ENCODE measurements at regions not wholly inside any gene's neighbourhood (a gene's known extent, or its start where the extent isn't known, plus 50 kb on each side); places are given as distances from the start of the nearest gene placed in this dataset.

DNA sequence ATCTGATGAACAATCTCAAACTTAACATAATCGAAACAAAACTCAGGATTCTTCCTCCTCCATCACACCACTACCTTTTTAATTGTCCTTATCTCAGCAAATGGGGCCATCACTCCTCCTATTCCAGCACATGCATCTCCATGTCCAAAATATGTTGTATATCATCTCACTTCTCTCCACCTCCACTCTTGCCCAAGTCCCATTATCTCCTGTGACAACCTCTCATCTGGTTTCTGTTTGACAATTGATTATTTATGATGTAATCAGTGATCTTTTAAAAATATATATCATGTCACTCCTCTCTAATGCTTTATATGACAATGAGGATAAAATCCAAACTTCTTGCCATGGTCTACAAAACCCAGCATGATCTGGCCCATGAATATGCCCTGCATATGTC, 200.8 kb upstream of the HMGA2 start:
- DNase-seq (ENCODE audit: low spot score): no peak

DNA sequence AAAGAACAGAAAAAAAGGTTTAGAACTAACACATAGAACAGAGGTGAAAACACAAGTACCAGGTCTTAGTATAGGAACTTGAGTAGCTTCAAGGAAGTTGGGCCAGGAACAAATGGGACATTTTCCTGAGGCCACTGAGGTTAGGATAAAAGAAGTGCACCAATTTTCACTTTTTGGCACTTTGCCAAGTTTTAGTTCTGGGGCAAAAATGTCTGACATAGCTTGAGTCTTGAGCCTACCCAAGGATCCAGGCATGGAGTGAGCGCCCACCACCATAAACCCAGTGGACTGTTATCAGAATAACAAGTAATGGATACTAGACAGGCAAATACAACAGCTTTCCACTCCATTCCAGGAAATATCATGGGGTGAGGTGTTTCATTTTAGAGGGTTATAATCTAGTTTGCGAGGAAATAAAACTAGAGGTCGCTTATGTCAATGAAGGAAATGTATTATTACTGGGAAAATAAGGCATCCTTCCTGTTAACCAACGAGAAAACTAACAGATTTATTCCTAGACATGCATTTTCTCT, 199.7 kb upstream of the HMGA2 start:
- DNase-seq (ENCODE audit: low spot score): no peak

- no peak for DNase-seq (ENCODE audit: low spot score)
Observed at GRCh38 chr12:65628061-65628460, 196.2 kb upstream of the HMGA2 start.

GRCh38 chr12:65630555-65630954, 193.7 kb upstream of the HMGA2 start:
- DNase-seq (ENCODE audit: low spot score): no peak

DNA sequence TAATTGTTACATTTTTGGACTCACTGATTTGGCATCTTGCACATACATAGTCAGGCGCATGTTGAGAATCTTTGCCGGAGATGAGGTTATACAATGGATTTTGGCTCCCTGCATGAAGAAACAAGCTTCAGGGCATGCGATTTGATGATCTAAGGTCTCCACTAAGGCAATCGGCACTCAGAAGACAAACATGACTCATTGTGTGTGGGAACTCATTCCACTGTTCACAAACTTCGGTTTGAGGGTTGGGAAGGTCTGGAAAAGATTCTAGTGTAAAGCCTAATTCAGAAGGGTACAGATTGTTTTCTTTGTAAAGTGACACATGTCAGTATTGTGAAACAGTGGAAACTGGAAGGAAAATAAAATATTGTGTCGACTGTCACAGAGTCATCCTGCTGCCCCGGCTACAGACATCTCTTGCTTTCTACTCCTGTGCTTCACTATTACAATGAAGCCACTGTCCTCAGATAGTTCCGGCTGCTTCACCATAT, 192.6 kb upstream of the HMGA2 start:
- no peak for DNase-seq (ENCODE audit: low spot score)

GRCh38 chr12:65632131-65632855, 192.0 kb upstream of the HMGA2 start:
- no peak for DNase-seq (ENCODE audit: low spot score)

DNA sequence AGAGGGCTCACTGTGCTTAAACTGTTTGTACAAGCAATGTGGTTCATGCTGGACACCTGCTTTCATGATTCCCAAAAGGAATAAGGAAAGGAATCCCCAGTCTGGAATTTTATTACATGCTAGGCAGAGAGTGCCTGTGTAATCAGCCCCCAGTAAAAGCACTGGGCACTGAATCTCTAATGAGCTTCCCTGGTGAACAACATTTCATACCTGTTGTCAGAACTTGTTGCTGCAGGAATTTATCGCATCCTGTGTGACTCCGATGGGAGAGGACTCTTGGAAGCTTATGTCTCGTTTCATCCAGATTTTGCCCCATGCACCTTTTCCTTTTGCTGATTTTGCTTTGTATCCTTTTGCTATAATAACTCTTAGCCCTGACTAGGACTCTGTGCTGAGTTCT, 190.2 kb upstream of the HMGA2 start:
- no peak for DNase-seq (ENCODE audit: low spot score)

- no peak for DNase-seq (ENCODE audit: low spot score)
Observed at GRCh38 chr12:65634626-65635331, 189.5 kb upstream of the HMGA2 start.

GRCh38 chr12:65636436-65636835, 187.8 kb upstream of the HMGA2 start:
- no peak for DNase-seq (ENCODE audit: low spot score)

- no peak for DNase-seq (ENCODE audit: low spot score)
Observed at GRCh38 chr12:65637150-65637549, 187.1 kb upstream of the HMGA2 start.

- no peak for DNase-seq (ENCODE audit: low spot score)
Observed at GRCh38 chr12:65637774-65638173, 186.5 kb upstream of the HMGA2 start.

GRCh38 chr12:65638324-65638723, 186.0 kb upstream of the HMGA2 start:
- DNase-seq (ENCODE audit: low spot score): no peak

DNA sequence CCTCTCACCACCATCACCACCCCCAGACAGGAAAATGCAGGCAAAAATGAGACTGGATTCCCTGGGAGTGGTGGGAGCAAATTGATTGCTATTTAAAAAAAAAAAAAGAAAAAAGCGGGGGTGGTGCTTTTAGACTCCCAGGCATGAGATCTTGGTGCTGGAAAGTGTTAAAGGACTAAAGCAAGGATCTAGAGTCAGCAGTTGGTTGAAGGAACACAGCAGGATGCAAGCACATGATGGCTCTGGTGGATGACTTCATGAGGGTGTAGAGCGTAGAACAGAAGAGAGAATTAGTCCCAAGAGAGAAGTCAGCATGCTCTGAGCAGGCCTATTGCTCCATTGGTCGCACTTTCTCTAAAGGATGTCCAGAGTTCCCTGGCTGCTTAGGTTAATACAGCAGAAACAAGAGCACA, 183.8 kb upstream of the HMGA2 start:
- peak; percentile 92 for DNase-seq (ENCODE audit: low spot score)

DNA sequence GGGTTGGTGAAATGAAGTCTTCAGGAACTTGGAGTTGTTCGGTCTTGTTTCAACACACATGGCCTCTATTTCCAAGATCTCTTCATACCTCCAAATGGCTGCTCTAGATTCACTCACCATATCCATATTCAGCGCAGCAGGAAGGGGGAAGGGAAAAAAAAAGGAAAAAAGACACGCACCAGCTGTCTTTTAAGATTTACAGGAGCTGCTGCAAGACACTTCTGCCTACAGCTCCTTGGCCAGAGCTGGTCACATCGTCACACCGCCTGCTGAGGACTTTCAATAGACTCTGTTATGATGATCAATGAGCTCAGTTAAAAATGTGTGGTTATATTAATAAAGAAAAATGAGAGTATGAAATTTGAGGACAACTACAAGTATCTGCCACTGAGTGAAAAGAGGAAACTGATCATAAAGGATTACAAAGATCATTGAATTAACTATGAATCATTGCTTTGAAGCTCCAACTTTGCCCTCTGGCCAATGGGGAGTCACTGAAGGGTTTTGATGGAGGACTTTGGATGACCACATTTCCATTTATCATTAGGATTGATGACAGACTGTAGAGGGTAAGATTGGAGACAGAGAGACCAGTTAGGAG, 182.1 kb upstream of the HMGA2 start:
- peak; percentile 79 for DNase-seq (ENCODE audit: low spot score)

- no peak for DNase-seq (ENCODE audit: low spot score)
Observed at GRCh38 chr12:65643171-65643570, 181.1 kb upstream of the HMGA2 start.

DNA sequence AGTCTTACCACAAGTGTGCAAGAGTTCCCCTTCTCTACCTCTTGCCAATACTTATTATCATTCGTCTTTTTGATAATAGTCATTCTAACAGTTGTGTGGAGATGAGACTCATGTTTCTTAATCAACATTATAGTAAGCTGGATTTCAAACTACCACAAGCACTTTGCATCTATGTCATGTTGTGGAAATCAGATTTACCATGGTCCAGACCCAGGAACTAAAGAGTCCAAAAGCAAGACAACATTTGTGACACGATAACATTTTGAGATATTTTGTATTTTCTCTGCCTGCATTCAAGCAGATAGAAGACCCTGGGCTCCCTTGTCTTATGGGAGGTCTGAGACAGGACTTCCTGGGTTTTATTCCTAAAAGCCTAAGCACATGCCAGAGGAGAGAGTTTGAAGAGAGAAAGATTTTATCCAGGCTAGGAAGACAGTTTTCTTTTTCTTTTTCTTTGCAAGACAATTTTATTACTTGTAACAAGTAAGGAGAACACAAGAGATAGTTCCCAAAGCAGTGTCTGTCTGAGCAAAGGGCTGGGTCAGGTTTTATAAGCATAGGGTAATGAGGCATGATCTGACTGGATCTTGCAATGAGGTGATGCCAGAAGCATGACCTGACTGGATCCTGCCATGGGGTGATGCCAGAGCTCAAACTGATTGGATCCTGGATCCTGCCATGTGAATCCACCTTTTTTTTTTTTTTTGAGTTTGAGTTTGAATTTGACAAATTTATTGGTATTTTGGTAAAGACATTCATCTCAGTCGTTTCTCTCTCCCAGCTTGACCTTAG, 180.5 kb upstream of the HMGA2 start:
- peak; percentile 78 for DNase-seq (ENCODE audit: low spot score)

- no peak for DNase-seq (ENCODE audit: low spot score)
Observed at GRCh38 chr12:65646127-65646643, 178.1 kb upstream of the HMGA2 start.

DNA sequence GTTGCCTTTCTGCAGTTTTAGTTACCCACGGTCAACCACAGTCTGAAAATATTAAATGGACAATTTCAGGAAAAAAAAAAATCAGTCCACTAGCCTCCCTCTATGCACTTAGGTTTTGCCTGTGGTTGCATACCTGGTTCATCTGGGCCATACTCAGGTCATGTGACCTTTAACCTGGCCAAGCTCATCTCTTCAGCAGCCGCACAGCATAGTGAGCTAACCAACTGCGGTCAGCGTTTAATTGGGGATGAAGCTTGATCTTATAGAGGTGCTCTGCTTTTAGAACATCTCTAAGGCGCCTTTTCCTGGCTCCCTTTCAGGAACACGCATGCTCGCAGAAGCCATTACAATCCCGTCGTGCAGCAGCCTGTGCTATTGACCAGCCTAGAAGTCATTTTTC, 177.2 kb upstream of the HMGA2 start:
- DNase-seq (ENCODE audit: low spot score): no peak

DNA sequence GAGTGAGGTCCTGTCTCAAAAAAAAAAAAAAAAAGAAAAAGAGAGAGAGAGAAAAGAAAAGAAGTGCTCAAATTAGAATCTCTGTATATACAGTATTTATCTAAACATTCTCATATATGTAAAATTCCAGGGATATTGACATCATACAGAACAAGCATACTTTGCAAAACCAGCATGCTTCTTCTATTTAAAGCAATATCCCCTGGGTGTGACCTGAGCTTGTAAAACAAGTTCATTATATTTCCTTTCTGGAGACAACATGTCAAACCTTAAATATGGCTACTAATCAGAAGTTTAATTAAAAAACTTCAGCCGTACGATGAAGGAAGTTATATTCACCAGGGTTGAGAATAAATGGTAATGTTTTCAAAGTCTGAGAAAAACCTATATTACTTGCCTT, 175.8 kb upstream of the HMGA2 start:
- no peak for DNase-seq (ENCODE audit: low spot score)

DNA sequence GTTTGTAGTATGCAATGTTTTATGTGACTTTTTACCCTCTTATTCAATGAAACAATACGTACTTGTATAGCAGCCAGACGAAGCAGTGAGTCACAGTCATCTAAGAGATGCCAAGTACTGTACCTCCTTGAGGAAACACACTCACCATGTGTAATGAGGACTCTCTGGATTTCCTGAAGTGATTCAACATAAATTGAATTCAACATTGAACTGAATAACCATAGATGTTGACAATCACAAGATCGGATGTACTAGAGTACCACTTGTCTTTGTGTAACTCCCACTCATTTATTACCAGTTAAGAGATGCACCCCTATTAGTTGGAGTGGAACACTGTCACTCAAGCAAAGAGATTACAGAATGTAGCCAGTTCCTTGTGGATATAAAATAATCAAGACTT, 175.2 kb upstream of the HMGA2 start:
- no peak for DNase-seq (ENCODE audit: low spot score)

GRCh38 chr12:65651060-65651459, 173.2 kb upstream of the HMGA2 start:
- DNase-seq (ENCODE audit: low spot score): no peak

DNA sequence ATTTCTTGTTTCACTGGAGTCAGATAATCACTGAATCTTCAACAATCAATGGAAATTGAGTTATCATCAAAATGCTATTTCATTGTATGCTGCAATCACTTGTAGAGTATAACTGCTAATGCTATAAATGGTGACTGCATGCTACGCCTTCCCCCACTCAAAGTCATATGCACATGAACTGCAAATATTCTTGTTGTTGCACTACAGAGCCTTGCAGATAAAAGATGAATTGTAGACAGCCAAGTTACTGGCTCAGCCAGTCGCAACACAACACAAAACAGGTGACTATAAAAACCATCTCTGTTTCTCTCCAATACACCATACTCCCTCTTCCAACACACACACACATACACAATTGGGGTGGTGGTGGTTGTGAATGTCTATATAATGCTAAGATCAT, 171.0 kb upstream of the HMGA2 start:
- DNase-seq (ENCODE audit: low spot score): no peak
